ENCODE measurements at regions not wholly inside any gene's neighbourhood (a gene's known extent, or its start where the extent isn't known, plus 50 kb on each side); places are given as distances from the start of the nearest gene placed in this dataset.

GRCh38 chr13:86299128-86299527 lies 499.9 kb upstream of the SLITRK6 start:
- WGBS, 2 donors = 79 to 82% methylated on average over 2 of the region's 2 CpGs
- Histone ChIP-seq H3K27ac (no peak overlapping the region), H3K36me3 (no peaks in the 10 kb centered on the region), H3K9me3 (no peaks in the 10 kb centered on the region), H3K4me3 (no peak overlapping the region), H3K4me1 (no peaks in the 10 kb centered on the region), H3K27me3 (no peaks in the 10 kb centered on the region)
- TF ChIP-seq EP300 (IDR thresholded peaks at IDR 0.05) (no peak), CTCF (IDR thresholded peaks at IDR 0.05) (no peak), POLR2A (IDR thresholded peaks at IDR 0.05) (no peak)
- no peak for DNase-seq (ENCODE audit: low spot score in 2 of 2)

- no peak for DNase-seq (ENCODE audit: low spot score in 2 of 2)
- H3K4me3 ChIP-seq = no peak overlapping the region
- H3K27me3 ChIP-seq = no peaks in the 10 kb centered on the region
- 87 to 92% methylated on average over 1 of the region's 1 CpG for WGBS, 2 donors
- no peak overlapping the region for H3K27ac ChIP-seq
- no peaks in the 10 kb centered on the region for H3K4me1 ChIP-seq
- no peaks in the 10 kb centered on the region for H3K9me3 ChIP-seq
- TF ChIP-seq EP300 (IDR thresholded peaks at IDR 0.05) = no peak
- TF ChIP-seq POLR2A (IDR thresholded peaks at IDR 0.05) = no peak
- TF ChIP-seq CTCF (IDR thresholded peaks at IDR 0.05) = no peak
- H3K36me3 ChIP-seq = no peaks in the 10 kb centered on the region
These were observed 510.7 kb upstream of the SLITRK6 start for GRCh38 chr13:86309881-86310280.

- no peaks in the 10 kb centered on the region for H3K4me1 ChIP-seq
- 92 to 98% methylated on average over 1 of the region's 1 CpG for WGBS, 2 donors
- H3K36me3 ChIP-seq = no peaks in the 10 kb centered on the region
- no peak overlapping the region for H3K4me3 ChIP-seq
- no peaks in the 10 kb centered on the region for H3K9me3 ChIP-seq
- no peak for TF ChIP-seq EP300 (IDR thresholded peaks at IDR 0.05)
- TF ChIP-seq CTCF (IDR thresholded peaks at IDR 0.05) = no peak
- no peak for TF ChIP-seq POLR2A (IDR thresholded peaks at IDR 0.05)
- no peaks in the 10 kb centered on the region for H3K27me3 ChIP-seq
- no peak for DNase-seq (ENCODE audit: low spot score in 2 of 2)
- no peak overlapping the region for H3K27ac ChIP-seq
These were observed 514.2 kb upstream of the SLITRK6 start for GRCh38 chr13:86313421-86313820.

GRCh38 chr13:86318450-86318849 lies 519.2 kb upstream of the SLITRK6 start:
- WGBS, 2 donors = 86 to 92% methylated on average over 3 of the region's 3 CpGs
- H3K36me3 ChIP-seq = no peaks in the 10 kb centered on the region
- no peaks in the 10 kb centered on the region for H3K4me1 ChIP-seq
- peaks cover 0 to 5% (median 0%) of the 10 kb centered on the region in 4 donors for H3K9me3 ChIP-seq
- H3K27ac ChIP-seq = no peak overlapping the region
- DNase-seq (ENCODE audit: low spot score in 2 of 2) = no peak
- H3K27me3 ChIP-seq = no peaks in the 10 kb centered on the region
- TF ChIP-seq POLR2A (IDR thresholded peaks at IDR 0.05) (no peak), CTCF (IDR thresholded peaks at IDR 0.05) (no peak), EP300 (IDR thresholded peaks at IDR 0.05) (no peak)
- no peak overlapping the region for H3K4me3 ChIP-seq

- no peak overlapping the region for H3K27ac ChIP-seq
- H3K27me3 ChIP-seq = no peaks in the 10 kb centered on the region
- WGBS, 2 donors = 59 to 67% methylated on average over 3 of the region's 3 CpGs
- DNase-seq (ENCODE audit: low spot score in 2 of 2) = no peak
- no peak for TF ChIP-seq EP300 (IDR thresholded peaks at IDR 0.05)
- no peak for TF ChIP-seq CTCF (IDR thresholded peaks at IDR 0.05)
- no peak for TF ChIP-seq POLR2A (IDR thresholded peaks at IDR 0.05)
- no peaks in the 10 kb centered on the region for H3K36me3 ChIP-seq
- H3K9me3 ChIP-seq = peaks cover 0 to 5% (median 0%) of the 10 kb centered on the region in 4 donors
- no peak overlapping the region for H3K4me3 ChIP-seq
- no peaks in the 10 kb centered on the region for H3K4me1 ChIP-seq
These were observed 525.0 kb upstream of the SLITRK6 start for GRCh38 chr13:86324191-86324590.
